Suprapubic skin (tissue), 4 donors: ENCODE measurements at regions not wholly inside any gene's neighbourhood (a gene's known extent, or its start where the extent isn't known, plus 50 kb on each side); places are given as distances from the start of the nearest gene placed in this dataset.
"Not testable (repeated sequence)": the region's sequence is repeated elsewhere in the genome, so short reads cannot be mapped to it uniquely, and the experiment has no call there.

ENCODE experiments used
- DNase-seq, 2 donors: peaks; one replicate each; pipeline ENCODE4 v3.0.0-alpha.2; 2019; ENCODE audit warnings: low spot score in 2 of 2
- H3K27ac ChIP-seq: fragments of 200-600 bp; sonication (generic); one replicate; pipeline ENCODE4 v1.5.1; 2019
- H3K27me3 ChIP-seq: fragments of 200-600 bp; sonication (generic); one replicate; pipeline ENCODE4 v1.5.1; 2019
- H3K36me3 ChIP-seq: fragments of 200-600 bp; sonication (generic); one replicate; pipeline ENCODE4 v1.5.1; 2019
- H3K4me1 ChIP-seq: fragments of 200-600 bp; sonication (generic); one replicate; pipeline ENCODE4 v1.5.1; 2019
- H3K4me3 ChIP-seq: fragments of 200-600 bp; sonication (generic); one replicate; pipeline ENCODE4 v1.5.1; 2019; ENCODE audit warnings: mild to moderate bottlenecking
- H3K9me3 ChIP-seq: fragments of 200-600 bp; sonication (generic); one replicate; pipeline ENCODE4 v1.5.1; 2019
- CTCF ChIP-seq, 2 donors: fragments of 200-600 bp in 1 of 2; fragments of 450-650 bp in 1 of 2; sonication (generic) in 1 of 2; IDR thresholded peaks; one replicate each; pipeline ENCODE4 v1.5.1; 2016 to 2019; ENCODE audit warnings: antibody characterized with exemption in 2 of 2, mild to moderate bottlenecking in 1 of 2, moderate library complexity in 1 of 2
- EP300 ChIP-seq: sonication (generic); formaldehyde crosslinking; IDR thresholded peaks from one replicate; pipeline ENCODE4 v1.6.1; 2017; ENCODE audit warnings: antibody characterized with exemption
- POLR2A ChIP-seq, 2 donors: fragments of 450-650 bp; IDR thresholded peaks; one replicate each; pipeline ENCODE4 v1.6.1; 2017; ENCODE audit warnings: antibody characterized with exemption in 2 of 2, mild to moderate bottlenecking in 2 of 2, moderate library complexity in 2 of 2
- POLR2AphosphoS5 ChIP-seq, 3 donors: sonication (generic); formaldehyde crosslinking; IDR thresholded peaks; one replicate each; pipeline ENCODE4 v1.6.1; 2017; ENCODE audit warnings: antibody characterized with exemption in 3 of 3
- WGBS: methylation state at CpG from one replicate; pipeline ENCODE4 v1.1.5; 2018; 5-methylcytosine and 5-hydroxymethylcytosine counted together

- DNase-seq = no peak
- Histone ChIP-seq H3K4me3 (no peak overlapping the region), H3K9me3 (no peaks in the 10 kb centered on the region), H3K36me3 (no peaks in the 10 kb centered on the region), H3K27ac (no peak overlapping the region), H3K4me1 (no peaks in the 10 kb centered on the region), H3K27me3 (no peaks in the 10 kb centered on the region)
- TF ChIP-seq CTCF (IDR thresholded peaks at IDR 0.05) (no peak), EP300 (no peak), POLR2A (IDR thresholded peaks at IDR 0.05) (no peak), POLR2AphosphoS5 (IDR thresholded peaks at IDR 0.05) (no peak)
- WGBS = 91% methylated on average over 5 of the region's 5 CpGs
These were observed 57.3 kb upstream of the NOVA1 start for GRCh38 chr14:26655128-26655527.

GRCh38 chr14:26663506-26663905 is 65.7 kb upstream of the NOVA1 start:
- H3K4me3 ChIP-seq = no peak overlapping the region
- DNase-seq = no peak
- no peaks in the 10 kb centered on the region for H3K4me1 ChIP-seq
- H3K36me3 ChIP-seq = no peaks in the 10 kb centered on the region
- no peak overlapping the region for H3K27ac ChIP-seq
- H3K9me3 ChIP-seq = no peaks in the 10 kb centered on the region
- H3K27me3 ChIP-seq = no peaks in the 10 kb centered on the region
- TF ChIP-seq POLR2AphosphoS5 (IDR thresholded peaks at IDR 0.05) (no peak), CTCF (IDR thresholded peaks at IDR 0.05) (no peak), POLR2A (IDR thresholded peaks at IDR 0.05) (no peak)
- 30% methylated on average over 1 of the region's 1 CpG for WGBS

GRCh38 chr14:26678732-26679420 is 81.0 kb upstream of the NOVA1 start:
- not testable (repeated sequence) for H3K27me3 ChIP-seq, H3K36me3 ChIP-seq, H3K4me3 ChIP-seq, H3K4me1 ChIP-seq, DNase-seq, H3K9me3 ChIP-seq, H3K27ac ChIP-seq
- WGBS = 94% methylated on average over 24 of the region's 31 CpGs

- WGBS = 89% methylated on average over 1 of the region's 1 CpG
- Histone ChIP-seq H3K27ac (no peak overlapping the region), H3K4me1 (no peaks in the 10 kb centered on the region), H3K9me3 (no peaks in the 10 kb centered on the region), H3K4me3 (no peak overlapping the region), H3K27me3 (no peaks in the 10 kb centered on the region), H3K36me3 (no peaks in the 10 kb centered on the region)
- TF ChIP-seq CTCF (IDR thresholded peaks at IDR 0.05) (no peak), POLR2A (IDR thresholded peaks at IDR 0.05) (no peak), EP300 (no peak), POLR2AphosphoS5 (IDR thresholded peaks at IDR 0.05) (no peak)
- no peak for DNase-seq
These were observed 87.6 kb upstream of the NOVA1 start for GRCh38 chr14:26685401-26685800.

- no peaks in the 10 kb centered on the region for H3K4me1 ChIP-seq
- no peaks in the 10 kb centered on the region for H3K27me3 ChIP-seq
- no peaks in the 10 kb centered on the region for H3K9me3 ChIP-seq
- H3K27ac ChIP-seq = no peak overlapping the region
- no peaks in the 10 kb centered on the region for H3K36me3 ChIP-seq
- WGBS = 69% methylated on average over 2 of the region's 2 CpGs
- no peak for DNase-seq
- H3K4me3 ChIP-seq = no peak overlapping the region
- TF ChIP-seq CTCF (IDR thresholded peaks at IDR 0.05) (no peak), POLR2A (IDR thresholded peaks at IDR 0.05) (no peak), EP300 (no peak), POLR2AphosphoS5 (IDR thresholded peaks at IDR 0.05) (no peak)
These were observed 89.5 kb upstream of the NOVA1 start for GRCh38 chr14:26687301-26687837.

GRCh38 chr14:26694521-26694920 is 96.7 kb upstream of the NOVA1 start:
- Histone ChIP-seq H3K27me3 (no peaks in the 10 kb centered on the region), H3K9me3 (no peaks in the 10 kb centered on the region), H3K27ac (no peak overlapping the region), H3K36me3 (no peaks in the 10 kb centered on the region), H3K4me1 (no peaks in the 10 kb centered on the region), H3K4me3 (no peak overlapping the region)
- no peak for DNase-seq
- TF ChIP-seq EP300 = no peak
- no peak for TF ChIP-seq CTCF (IDR thresholded peaks at IDR 0.05)
